SK-N-SH (cell line): ENCODE measurements at regions not wholly inside any gene's neighbourhood (a gene's known extent, or its start where the extent isn't known, plus 50 kb on each side); places are given as distances from the start of the nearest gene placed in this dataset.

Experiments used
- CHD2 ChIP-seq: fragments of 150-350 bp; IDR thresholded peaks from 2 replicates; pipeline ENCODE4 v1.6.1; 2018; ENCODE audit warnings: low read length; ENCODE audit not compliant: partially characterized antibody
- EP300 ChIP-seq, 2 experiments: IDR thresholded peaks; 2 replicates each; pipeline versions ENCODE4 v1.4.0 to v1.6.1; 2012; ENCODE audit warnings: borderline replicate concordance in 1 of 2, low read depth in 1 of 2, low read length in 1 of 2
- GABPA ChIP-seq: IDR thresholded peaks from 2 replicates; pipeline ENCODE4 v1.4.0; 2012; ENCODE audit warnings: low read depth, mild to moderate bottlenecking
- GATA2 ChIP-seq: sonication (generic); formaldehyde crosslinking; IDR thresholded peaks from 2 replicates; pipeline ENCODE4 v1.5.0; 2020; ENCODE audit warnings: mild to moderate bottlenecking, missing genetic modification reagents
- NFIC ChIP-seq: IDR thresholded peaks from 2 replicates; pipeline ENCODE4 v1.4.0; 2012; ENCODE audit warnings: borderline replicate concordance
- RCOR1 ChIP-seq: fragments of 150-350 bp; IDR thresholded peaks from 2 replicates; pipeline ENCODE4 v1.6.1; 2017; ENCODE audit warnings: antibody characterized with exemption, low read length
- REST ChIP-seq: IDR thresholded peaks from 2 replicates; pipeline ENCODE4 v1.6.1; 2012; ENCODE audit warnings: mild to moderate bottlenecking, low read depth, low read length, moderate library complexity
- YY1 ChIP-seq: IDR thresholded peaks from 2 replicates; pipeline ENCODE4 v1.4.0; 2012; ENCODE audit warnings: low read depth, mild to moderate bottlenecking
- TF ChIP-seq, protein P1 (sequence below): fragments of 200-600 bp; sonication (generic); IDR thresholded peaks from 2 replicates; pipeline ENCODE4 v1.6.1; 2017; ENCODE audit warnings: antibody characterized with exemption, mild to moderate bottlenecking, moderate library complexity
- TF ChIP-seq, protein P2 (sequence below): fragments of 150-350 bp; IDR thresholded peaks from 2 replicates; pipeline ENCODE4 v1.6.1; 2017; ENCODE audit warnings: antibody characterized with exemption, low read length, low read depth, borderline replicate concordance
- TF ChIP-seq, protein P3 (sequence below): IDR thresholded peaks from 2 replicates; pipeline ENCODE4 v1.4.0; 2012; ENCODE audit warnings: low read depth

- TF ChIP-seq RCOR1 (no peak), GABPA (no peak), CHD2 (no peak), EP300 (IDR thresholded peaks at IDR 0.05; ENCODE audit: borderline replicate concordance in 1 of 2, low read depth in 1 of 2, low read length in 1 of 2) (no peak), GATA2 (CRISPR knock-in tag) (no peak), REST (no peak), YY1 (no peak), NFIC (no peak)
- TF ChIP-seq, protein P1, sequence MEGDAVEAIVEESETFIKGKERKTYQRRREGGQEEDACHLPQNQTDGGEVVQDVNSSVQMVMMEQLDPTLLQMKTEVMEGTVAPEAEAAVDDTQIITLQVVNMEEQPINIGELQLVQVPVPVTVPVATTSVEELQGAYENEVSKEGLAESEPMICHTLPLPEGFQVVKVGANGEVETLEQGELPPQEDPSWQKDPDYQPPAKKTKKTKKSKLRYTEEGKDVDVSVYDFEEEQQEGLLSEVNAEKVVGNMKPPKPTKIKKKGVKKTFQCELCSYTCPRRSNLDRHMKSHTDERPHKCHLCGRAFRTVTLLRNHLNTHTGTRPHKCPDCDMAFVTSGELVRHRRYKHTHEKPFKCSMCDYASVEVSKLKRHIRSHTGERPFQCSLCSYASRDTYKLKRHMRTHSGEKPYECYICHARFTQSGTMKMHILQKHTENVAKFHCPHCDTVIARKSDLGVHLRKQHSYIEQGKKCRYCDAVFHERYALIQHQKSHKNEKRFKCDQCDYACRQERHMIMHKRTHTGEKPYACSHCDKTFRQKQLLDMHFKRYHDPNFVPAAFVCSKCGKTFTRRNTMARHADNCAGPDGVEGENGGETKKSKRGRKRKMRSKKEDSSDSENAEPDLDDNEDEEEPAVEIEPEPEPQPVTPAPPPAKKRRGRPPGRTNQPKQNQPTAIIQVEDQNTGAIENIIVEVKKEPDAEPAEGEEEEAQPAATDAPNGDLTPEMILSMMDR, result no peak
- TF ChIP-seq, protein P2, sequence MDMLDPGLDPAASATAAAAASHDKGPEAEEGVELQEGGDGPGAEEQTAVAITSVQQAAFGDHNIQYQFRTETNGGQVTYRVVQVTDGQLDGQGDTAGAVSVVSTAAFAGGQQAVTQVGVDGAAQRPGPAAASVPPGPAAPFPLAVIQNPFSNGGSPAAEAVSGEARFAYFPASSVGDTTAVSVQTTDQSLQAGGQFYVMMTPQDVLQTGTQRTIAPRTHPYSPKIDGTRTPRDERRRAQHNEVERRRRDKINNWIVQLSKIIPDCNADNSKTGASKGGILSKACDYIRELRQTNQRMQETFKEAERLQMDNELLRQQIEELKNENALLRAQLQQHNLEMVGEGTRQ, result no peak
- TF ChIP-seq, protein P3, sequence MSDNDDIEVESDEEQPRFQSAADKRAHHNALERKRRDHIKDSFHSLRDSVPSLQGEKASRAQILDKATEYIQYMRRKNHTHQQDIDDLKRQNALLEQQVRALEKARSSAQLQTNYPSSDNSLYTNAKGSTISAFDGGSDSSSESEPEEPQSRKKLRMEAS, result no peak
Measured at GRCh38 chr20:12345978-12346377, 428.3 kb downstream of the BTBD3 start.
